Right atrium auricular region (tissue), 2 donors: ENCODE measurements at regions not wholly inside any gene's neighbourhood (a gene's known extent, or its start where the extent isn't known, plus 50 kb on each side); places are given as distances from the start of the nearest gene placed in this dataset.

Source experiments
- DNase-seq: peaks from one replicate; pipeline ENCODE4 v3.0.0-alpha.2; 2019; ENCODE audit warnings: low spot score
- H3K27ac ChIP-seq, 2 donors: fragments of 200-600 bp; sonication (generic); 1 replicate in 1 of 2; 2 replicates in 1 of 2; pipeline ENCODE4 v1.5.1; 2016 to 2019
- H3K27me3 ChIP-seq, 2 donors: fragments of 200-600 bp; sonication (generic); one replicate each; pipeline versions ENCODE4 v1.5.1 to v1.6.0; 2017 to 2019
- H3K36me3 ChIP-seq: fragments of 200-600 bp; sonication (generic); one replicate; pipeline ENCODE4 v1.5.1; 2016
- H3K4me1 ChIP-seq, 2 donors: fragments of 200-600 bp; sonication (generic); one replicate each; pipeline versions ENCODE4 v1.5.1 to v1.6.0; 2017 to 2019
- H3K4me3 ChIP-seq, 2 donors: fragments of 200-600 bp; sonication (generic); 1 replicate in 1 of 2; 2 replicates in 1 of 2; pipeline ENCODE4 v1.5.1; 2017 to 2019; ENCODE audit warnings: mild to moderate bottlenecking in 1 of 2, moderate library complexity in 1 of 2
- H3K9me3 ChIP-seq, 2 donors: fragments of 200-600 bp; sonication (generic); one replicate each; pipeline ENCODE4 v1.5.1; 2019
- CTCF ChIP-seq, 2 donors: fragments of 200-600 bp; sonication (generic); IDR thresholded peaks; one replicate each; pipeline ENCODE4 v1.5.1; 2019; ENCODE audit warnings: antibody characterized with exemption in 2 of 2

GRCh38 chr10:130664526-130664925, 528.3 kb downstream of the GLRX3 start:
- no peak for TF ChIP-seq CTCF (IDR thresholded peaks at IDR 0.05)
- H3K9me3 ChIP-seq: no peaks in the 10 kb centered on the region
- DNase-seq: no peak

GRCh38 chr10:130666215-130666614, 530.0 kb downstream of the GLRX3 start:
- no peak for TF ChIP-seq CTCF (IDR thresholded peaks at IDR 0.05)
- H3K4me1 ChIP-seq: no peaks in the 10 kb centered on the region
- H3K4me3 ChIP-seq: no peak overlapping the region
- H3K27me3 ChIP-seq: no peaks in the 10 kb centered on the region
- DNase-seq: no peak
- no peak overlapping the region for H3K27ac ChIP-seq
- no peaks in the 10 kb centered on the region for H3K9me3 ChIP-seq
- no peaks in the 10 kb centered on the region for H3K36me3 ChIP-seq

More at GRCh38 chr10:130664526-130664925, 528.3 kb downstream of the GLRX3 start:
- Histone ChIP-seq H3K27ac (no peak overlapping the region), H3K4me1 (no peaks in the 10 kb centered on the region), H3K4me3 (no peak overlapping the region), H3K27me3 (no peaks in the 10 kb centered on the region), H3K36me3 (no peaks in the 10 kb centered on the region)

- no peak for DNase-seq
- H3K27me3 ChIP-seq: no peaks in the 10 kb centered on the region
- no peaks in the 10 kb centered on the region for H3K36me3 ChIP-seq
- H3K4me1 ChIP-seq: no peaks in the 10 kb centered on the region
- peak in 1 of 2 donors; percentile 39 for TF ChIP-seq CTCF (IDR thresholded peaks at IDR 0.05)
- no peak overlapping the region for H3K27ac ChIP-seq
- H3K4me3 ChIP-seq: no peak overlapping the region
- H3K9me3 ChIP-seq: peaks cover 0 to 15% of the 10 kb centered on the region in 2 donors
Observed at GRCh38 chr10:130686689-130687300, 550.6 kb downstream of the GLRX3 start.

GRCh38 chr10:130687566-130687965, 551.4 kb downstream of the GLRX3 start:
- no peaks in the 10 kb centered on the region for H3K36me3 ChIP-seq
- no peak for DNase-seq
- H3K9me3 ChIP-seq: peaks cover 0 to 15% of the 10 kb centered on the region in 2 donors
- H3K4me3 ChIP-seq: no peak overlapping the region
- H3K4me1 ChIP-seq: no peaks in the 10 kb centered on the region
- no peak for TF ChIP-seq CTCF (IDR thresholded peaks at IDR 0.05)
- H3K27ac ChIP-seq: no peak overlapping the region
- no peaks in the 10 kb centered on the region for H3K27me3 ChIP-seq

GRCh38 chr10:130689743-130690626, 553.8 kb downstream of the GLRX3 start:
- Histone ChIP-seq H3K27ac (no peak overlapping the region), H3K4me1 (no peaks in the 10 kb centered on the region), H3K27me3 (no peaks in the 10 kb centered on the region), H3K9me3 (peaks cover 0 to 5% of the 10 kb centered on the region in 2 donors), H3K36me3 (no peaks in the 10 kb centered on the region), H3K4me3 (no peak overlapping the region)
- no peak for DNase-seq
- TF ChIP-seq CTCF (IDR thresholded peaks at IDR 0.05): no peak
